Lower lobe of right lung (tissue), 2 donors: ENCODE measurements at regions not wholly inside any gene's neighbourhood (a gene's known extent, or its start where the extent isn't known, plus 50 kb on each side); places are given as distances from the start of the nearest gene placed in this dataset.

Experiments used
- ATAC-seq, 2 donors: fragments of 200-7000 bp; cut with Tn5 transposase; one replicate each; pipeline ENCODE4 v1.9.1; 2020 to 2022; ENCODE audit warnings: mild to moderate bottlenecking in 2 of 2, moderate library complexity in 2 of 2
- DNase-seq: peaks from one replicate; pipeline ENCODE4 v3.0.0-alpha.2; 2020
- H3K27ac ChIP-seq: fragments of 200-600 bp; one replicate; pipeline ENCODE4 v1.8.0; 2022
- H3K27me3 ChIP-seq: fragments of 200-600 bp; one replicate; pipeline ENCODE4 v1.8.0; 2022; ENCODE audit warnings: low read depth
- H3K36me3 ChIP-seq: fragments of 200-600 bp; one replicate; pipeline ENCODE4 v1.8.0; 2022; ENCODE audit warnings: mild to moderate bottlenecking
- H3K4me1 ChIP-seq: fragments of 200-600 bp; one replicate; pipeline ENCODE4 v1.8.0; 2022
- H3K4me3 ChIP-seq: fragments of 200-600 bp; one replicate; pipeline ENCODE4 v1.8.0; 2022; ENCODE audit warnings: mild to moderate bottlenecking
- H3K9me3 ChIP-seq: fragments of 200-600 bp; one replicate; pipeline ENCODE4 v1.8.0; 2022
- intact Hi-C: fragments of 100-400 bp; cut with DNase I; formaldehyde crosslinking; loops from one replicate; pipeline ENCODE4 v1.11.0; 2022
- TF ChIP-seq, protein P1 (sequence below): fragments of 200-600 bp; IDR thresholded peaks from one replicate; pipeline ENCODE4 v1.8.0; 2022; ENCODE audit warnings: antibody characterized with exemption, mild to moderate bottlenecking
- donor health status: DM: no; HTN: yes; CAD: no; lungs with severe emphysema.

DNA sequence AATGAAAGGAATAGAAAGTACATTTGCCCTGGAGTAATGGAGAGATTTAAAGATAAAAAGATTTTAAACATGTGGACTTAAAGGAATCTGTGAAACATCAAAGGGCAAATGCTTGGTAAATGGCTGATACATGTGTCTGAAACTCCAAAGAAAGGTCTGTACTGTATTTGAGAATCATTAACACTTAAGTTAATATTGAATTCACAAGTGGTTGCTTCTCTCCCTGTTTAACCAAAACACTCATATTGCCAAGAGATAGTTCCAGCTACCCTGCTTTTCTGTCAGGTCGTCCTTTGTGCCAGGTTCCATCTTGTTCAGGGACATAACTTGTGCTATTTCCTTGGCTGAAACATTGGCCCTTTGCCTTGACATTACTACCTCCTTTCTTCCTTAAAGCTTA is 171.3 kb upstream of the HS3ST5 start:
- no peak for ATAC-seq
- no peak for DNase-seq
- H3K9me3 ChIP-seq = peaks cover 2% of the 10 kb centered on the region
- H3K36me3 ChIP-seq = no peaks in the 10 kb centered on the region
- TF ChIP-seq, protein P1, sequence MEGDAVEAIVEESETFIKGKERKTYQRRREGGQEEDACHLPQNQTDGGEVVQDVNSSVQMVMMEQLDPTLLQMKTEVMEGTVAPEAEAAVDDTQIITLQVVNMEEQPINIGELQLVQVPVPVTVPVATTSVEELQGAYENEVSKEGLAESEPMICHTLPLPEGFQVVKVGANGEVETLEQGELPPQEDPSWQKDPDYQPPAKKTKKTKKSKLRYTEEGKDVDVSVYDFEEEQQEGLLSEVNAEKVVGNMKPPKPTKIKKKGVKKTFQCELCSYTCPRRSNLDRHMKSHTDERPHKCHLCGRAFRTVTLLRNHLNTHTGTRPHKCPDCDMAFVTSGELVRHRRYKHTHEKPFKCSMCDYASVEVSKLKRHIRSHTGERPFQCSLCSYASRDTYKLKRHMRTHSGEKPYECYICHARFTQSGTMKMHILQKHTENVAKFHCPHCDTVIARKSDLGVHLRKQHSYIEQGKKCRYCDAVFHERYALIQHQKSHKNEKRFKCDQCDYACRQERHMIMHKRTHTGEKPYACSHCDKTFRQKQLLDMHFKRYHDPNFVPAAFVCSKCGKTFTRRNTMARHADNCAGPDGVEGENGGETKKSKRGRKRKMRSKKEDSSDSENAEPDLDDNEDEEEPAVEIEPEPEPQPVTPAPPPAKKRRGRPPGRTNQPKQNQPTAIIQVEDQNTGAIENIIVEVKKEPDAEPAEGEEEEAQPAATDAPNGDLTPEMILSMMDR = no peak
- no peaks in the 10 kb centered on the region for H3K27me3 ChIP-seq
- no peaks in the 10 kb centered on the region for H3K4me1 ChIP-seq
- H3K4me3 ChIP-seq = no peak overlapping the region
- intact Hi-C loops = no loop called here
- no peak overlapping the region for H3K27ac ChIP-seq

- no peak for ATAC-seq
- no peak overlapping the region for H3K27ac ChIP-seq
- H3K27me3 ChIP-seq = no peaks in the 10 kb centered on the region
- no peaks in the 10 kb centered on the region for H3K4me1 ChIP-seq
- DNase-seq = no peak
- intact Hi-C loops = no loop called here
- TF ChIP-seq, protein P1 = no peak
- no peaks in the 10 kb centered on the region for H3K36me3 ChIP-seq
- no peak overlapping the region for H3K4me3 ChIP-seq
- no peaks in the 10 kb centered on the region for H3K9me3 ChIP-seq
Measured at GRCh38 chr6:114471450-114471849, 128.6 kb upstream of the HS3ST5 start.

- intact Hi-C loops = no loop called here
- TF ChIP-seq, protein P1 = no peak
- no peaks in the 10 kb centered on the region for H3K27me3 ChIP-seq
- no peak overlapping the region for H3K27ac ChIP-seq
- no peak overlapping the region for H3K4me3 ChIP-seq
- no peaks in the 10 kb centered on the region for H3K4me1 ChIP-seq
- H3K9me3 ChIP-seq = no peaks in the 10 kb centered on the region
- H3K36me3 ChIP-seq = no peaks in the 10 kb centered on the region
- ATAC-seq (no peak), DNase-seq (no peak)
Measured at GRCh38 chr6:114467931-114468330, 125.1 kb upstream of the HS3ST5 start.

DNA sequence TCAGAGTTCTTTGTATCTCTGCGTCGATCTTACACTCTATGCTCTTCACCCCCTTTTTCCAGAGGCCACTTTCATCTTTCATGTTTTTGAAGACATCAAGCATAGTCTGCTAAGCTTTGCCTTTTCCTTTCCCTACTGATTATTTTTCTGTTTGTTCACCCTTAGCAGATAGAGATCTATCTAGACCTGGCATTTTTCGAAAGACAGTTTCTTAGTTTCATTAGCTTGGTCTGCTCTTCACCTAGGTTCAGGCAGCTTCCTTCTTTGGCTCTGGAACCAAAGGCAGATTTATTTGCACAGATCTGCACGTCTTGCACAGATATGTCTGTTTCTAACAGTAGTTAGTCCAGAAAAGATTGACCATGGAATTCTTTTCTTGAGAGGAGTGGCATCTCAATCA is 122.7 kb upstream of the HS3ST5 start:
- no peaks in the 10 kb centered on the region for H3K4me1 ChIP-seq
- TF ChIP-seq, protein P1 = no peak
- no peak overlapping the region for H3K27ac ChIP-seq
- H3K36me3 ChIP-seq = no peaks in the 10 kb centered on the region
- no peak for DNase-seq
- H3K4me3 ChIP-seq = no peak overlapping the region
- no peak for ATAC-seq
- no peaks in the 10 kb centered on the region for H3K27me3 ChIP-seq
- intact Hi-C loops = no loop called here
- H3K9me3 ChIP-seq = no peaks in the 10 kb centered on the region

- Histone ChIP-seq H3K27me3 (no peaks in the 10 kb centered on the region), H3K27ac (no peak overlapping the region), H3K9me3 (no peaks in the 10 kb centered on the region), H3K4me3 (no peak overlapping the region), H3K36me3 (no peaks in the 10 kb centered on the region), H3K4me1 (no peaks in the 10 kb centered on the region)
- ATAC-seq (no peak), DNase-seq (no peak)
- intact Hi-C loops = no loop called here
- TF ChIP-seq, protein P1 = no peak
Measured at GRCh38 chr6:114453737-114454276, 111.0 kb upstream of the HS3ST5 start.
